Body of pancreas (tissue), 4 donors: ENCODE measurements at regions not wholly inside any gene's neighbourhood (a gene's known extent, or its start where the extent isn't known, plus 50 kb on each side); places are given as distances from the start of the nearest gene placed in this dataset.
A peak's percentile ranks its signal among the peaks of the same experiment; 100 is the strongest.

Source experiments
- ATAC-seq: fragments of 150-250 bp; one replicate; pipeline ENCODE4 v1.9.1; 2016
- DNase-seq, 4 donors: peaks; one replicate each; pipeline ENCODE4 v3.0.0-alpha.2; 2019
- H3K27ac ChIP-seq, 4 donors: fragments of 200-600 bp; sonication (generic); 1 replicate in 3 of 4; 2 replicates in 1 of 4; pipeline versions ENCODE4 v1.5.1 to v1.6.1; 2016 to 2019; ENCODE audit warnings: mild to moderate bottlenecking in 1 of 4, mixed read lengths in 1 of 4, moderate library complexity in 1 of 4
- H3K27me3 ChIP-seq, 2 donors: fragments of 200-600 bp; sonication (generic); one replicate each; pipeline ENCODE4 v1.6.0; 2016; ENCODE audit warnings: mild to moderate bottlenecking in 1 of 2
- H3K36me3 ChIP-seq, 2 donors: fragments of 200-600 bp; sonication (generic); replicated peaks in 1 of 2; 2 replicates each; pipeline ENCODE4 v1.5.1; 2016; ENCODE audit warnings: low read depth in 2 of 2; ENCODE audit not compliant: insufficient read depth in 1 of 2
- H3K4me1 ChIP-seq: fragments of 200-600 bp; sonication (generic); one replicate; pipeline ENCODE4 v1.6.0; 2016
- H3K4me3 ChIP-seq, 2 donors: fragments of 200-600 bp; sonication (generic); 1 replicate in 1 of 2; 2 replicates in 1 of 2; pipeline ENCODE4 v1.5.1; 2016 to 2019
- H3K9me3 ChIP-seq, 3 donors: fragments of 200-600 bp; sonication (generic); 1 replicate in 2 of 3; 2 replicates in 1 of 3; pipeline ENCODE4 v1.5.1; 2016
- POLR2A ChIP-seq, 3 donors: fragments of 450-650 bp; IDR thresholded peaks; one replicate each; pipeline ENCODE4 v1.6.1; 2016; ENCODE audit warnings: antibody characterized with exemption in 3 of 3, mild to moderate bottlenecking in 2 of 3
- WGBS, 2 donors: methylation state at CpG; one replicate each; pipeline ENCODE4 v1.1.5; 2017; 5-methylcytosine and 5-hydroxymethylcytosine counted together
- intact Hi-C: fragments of 100-400 bp; cut with DNase I; formaldehyde crosslinking; loops from one replicate; pipeline ENCODE4 v1.15.1; 2023
- TF ChIP-seq, protein P1 (sequence below), 7 experiments: fragments of 450-650 bp in 4 of 7; fragments of 200-600 bp in 3 of 7; sonication (generic) in 3 of 7; IDR thresholded peaks; one replicate each; pipeline ENCODE4 v1.5.1; 2016 to 2019; ENCODE audit warnings: antibody characterized with exemption in 7 of 7

DNA sequence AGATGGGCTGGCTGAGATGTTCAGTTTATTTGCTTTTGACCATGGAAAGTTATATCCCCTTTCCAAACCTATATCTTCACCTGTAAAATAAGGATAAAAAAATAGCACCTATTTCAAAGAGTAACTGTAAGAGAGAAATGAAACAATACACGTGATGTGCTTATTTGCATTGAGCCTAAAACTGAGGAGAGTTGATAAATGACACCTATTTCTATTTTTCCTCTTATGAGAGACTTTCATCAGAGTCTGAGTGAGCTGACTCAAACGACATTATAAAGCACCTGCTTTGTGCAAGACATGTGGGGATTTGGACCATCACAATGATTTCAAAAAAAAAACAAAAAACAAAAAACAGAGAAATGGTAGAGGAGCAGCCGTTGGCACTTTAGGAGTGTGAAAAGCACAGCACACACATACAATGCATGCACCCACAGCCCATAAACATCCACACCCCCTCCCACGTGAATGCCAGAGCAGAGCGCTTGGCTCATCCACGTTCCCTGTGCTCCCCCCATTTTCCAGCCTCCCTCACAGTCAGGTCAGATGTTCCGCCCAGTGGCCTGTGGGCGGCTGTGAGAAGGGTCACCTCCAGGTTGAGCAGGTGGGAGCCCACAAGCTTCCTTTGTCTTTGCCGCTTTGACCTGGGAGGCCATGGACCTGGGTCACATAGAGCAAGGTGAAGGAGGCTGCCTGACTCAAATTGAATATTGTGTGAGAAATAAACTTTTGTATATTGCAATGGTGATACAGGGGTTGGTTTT is 253.2 kb upstream of the ZNF32 start:
- TF ChIP-seq, protein P1, sequence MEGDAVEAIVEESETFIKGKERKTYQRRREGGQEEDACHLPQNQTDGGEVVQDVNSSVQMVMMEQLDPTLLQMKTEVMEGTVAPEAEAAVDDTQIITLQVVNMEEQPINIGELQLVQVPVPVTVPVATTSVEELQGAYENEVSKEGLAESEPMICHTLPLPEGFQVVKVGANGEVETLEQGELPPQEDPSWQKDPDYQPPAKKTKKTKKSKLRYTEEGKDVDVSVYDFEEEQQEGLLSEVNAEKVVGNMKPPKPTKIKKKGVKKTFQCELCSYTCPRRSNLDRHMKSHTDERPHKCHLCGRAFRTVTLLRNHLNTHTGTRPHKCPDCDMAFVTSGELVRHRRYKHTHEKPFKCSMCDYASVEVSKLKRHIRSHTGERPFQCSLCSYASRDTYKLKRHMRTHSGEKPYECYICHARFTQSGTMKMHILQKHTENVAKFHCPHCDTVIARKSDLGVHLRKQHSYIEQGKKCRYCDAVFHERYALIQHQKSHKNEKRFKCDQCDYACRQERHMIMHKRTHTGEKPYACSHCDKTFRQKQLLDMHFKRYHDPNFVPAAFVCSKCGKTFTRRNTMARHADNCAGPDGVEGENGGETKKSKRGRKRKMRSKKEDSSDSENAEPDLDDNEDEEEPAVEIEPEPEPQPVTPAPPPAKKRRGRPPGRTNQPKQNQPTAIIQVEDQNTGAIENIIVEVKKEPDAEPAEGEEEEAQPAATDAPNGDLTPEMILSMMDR (IDR thresholded peaks at IDR 0.05), result no peak
- no peak for TF ChIP-seq POLR2A (IDR thresholded peaks at IDR 0.05)
- 78 to 82% methylated on average over 8 to 9 of the region's 9 CpGs for WGBS, 2 donors
- no peaks in the 10 kb centered on the region for H3K27me3 ChIP-seq
- ATAC-seq, result no peak
- no peaks in the 10 kb centered on the region for H3K9me3 ChIP-seq
- no peaks in the 10 kb centered on the region for H3K36me3 ChIP-seq
- H3K27ac ChIP-seq, result no peak overlapping the region
- no peak overlapping the region for H3K4me3 ChIP-seq
- H3K4me1 ChIP-seq, result no peaks in the 10 kb centered on the region
- DNase-seq, result no peak
- intact Hi-C loops, result no loop called here

- intact Hi-C loops, result no loop called here
- no peaks in the 10 kb centered on the region for H3K36me3 ChIP-seq
- no peaks in the 10 kb centered on the region for H3K27me3 ChIP-seq
- no peaks in the 10 kb centered on the region for H3K4me1 ChIP-seq
- no peaks in the 10 kb centered on the region for H3K9me3 ChIP-seq
- ATAC-seq (no peak), DNase-seq (no peak)
- 83 to 87% methylated on average over 3 of the region's 3 CpGs for WGBS, 2 donors
- no peak overlapping the region for H3K4me3 ChIP-seq
- TF ChIP-seq, protein P1 (IDR thresholded peaks at IDR 0.05), result peak in 1 of 7 experiments; percentile 8
- TF ChIP-seq POLR2A (IDR thresholded peaks at IDR 0.05), result no peak
- H3K27ac ChIP-seq, result no peak overlapping the region
Measured at GRCh38 chr10:43901302-43901701, 252.6 kb upstream of the ZNF32 start.

DNA sequence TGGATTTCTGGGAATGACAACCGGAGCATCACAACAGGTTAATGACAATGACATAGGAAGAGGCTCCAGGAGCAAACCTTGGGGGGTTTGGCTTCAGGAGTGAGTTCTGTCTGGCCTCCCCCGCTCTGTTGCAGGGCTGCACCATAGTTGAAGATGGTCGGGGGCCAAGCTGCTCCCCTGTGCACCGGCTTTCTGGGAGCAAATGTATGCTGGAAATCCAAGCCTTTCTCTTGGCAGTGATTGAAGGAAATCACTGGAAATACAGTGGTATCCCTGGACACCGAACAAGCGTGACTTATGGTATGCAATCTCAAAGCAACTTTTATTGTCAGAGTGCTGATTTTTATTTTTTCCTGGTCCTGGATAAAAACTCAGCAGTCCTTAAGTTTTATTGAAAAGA is 251.9 kb upstream of the ZNF32 start:
- no peaks in the 10 kb centered on the region for H3K27me3 ChIP-seq
- DNase-seq (no peak), ATAC-seq (no peak)
- TF ChIP-seq, protein P1 (IDR thresholded peaks at IDR 0.05), result no peak
- no peak for TF ChIP-seq POLR2A (IDR thresholded peaks at IDR 0.05)
- H3K4me1 ChIP-seq, result no peaks in the 10 kb centered on the region
- H3K4me3 ChIP-seq, result no peak overlapping the region
- 97 to 98% methylated on average over 6 of the region's 6 CpGs for WGBS, 2 donors
- no peak overlapping the region for H3K27ac ChIP-seq
- H3K9me3 ChIP-seq, result no peaks in the 10 kb centered on the region
- no peaks in the 10 kb centered on the region for H3K36me3 ChIP-seq
- intact Hi-C loops, result no loop called here

- TF ChIP-seq, protein P1 (IDR thresholded peaks at IDR 0.05), result peak in 1 of 7 experiments; percentile 8
- TF ChIP-seq POLR2A (IDR thresholded peaks at IDR 0.05), result no peak
- peak; percentile 33 for ATAC-seq
- H3K36me3 ChIP-seq, result no peaks in the 10 kb centered on the region
- no peaks in the 10 kb centered on the region for H3K9me3 ChIP-seq
- H3K4me3 ChIP-seq, result no peak overlapping the region
- no peaks in the 10 kb centered on the region for H3K27me3 ChIP-seq
- no peak overlapping the region for H3K27ac ChIP-seq
- no peaks in the 10 kb centered on the region for H3K4me1 ChIP-seq
- peak in 3 of 4 donors; percentile 28 to 55 (median 54) for DNase-seq
- 55 to 57% methylated on average over 7 of the region's 7 CpGs for WGBS, 2 donors
- intact Hi-C loops, result no loop called here
Measured at GRCh38 chr10:43899224-43899959, 250.7 kb upstream of the ZNF32 start.
